ENCODE measurements at regions not wholly inside any gene's neighbourhood (a gene's known extent, or its start where the extent isn't known, plus 50 kb on each side); places are given as distances from the start of the nearest gene placed in this dataset.

DNA sequence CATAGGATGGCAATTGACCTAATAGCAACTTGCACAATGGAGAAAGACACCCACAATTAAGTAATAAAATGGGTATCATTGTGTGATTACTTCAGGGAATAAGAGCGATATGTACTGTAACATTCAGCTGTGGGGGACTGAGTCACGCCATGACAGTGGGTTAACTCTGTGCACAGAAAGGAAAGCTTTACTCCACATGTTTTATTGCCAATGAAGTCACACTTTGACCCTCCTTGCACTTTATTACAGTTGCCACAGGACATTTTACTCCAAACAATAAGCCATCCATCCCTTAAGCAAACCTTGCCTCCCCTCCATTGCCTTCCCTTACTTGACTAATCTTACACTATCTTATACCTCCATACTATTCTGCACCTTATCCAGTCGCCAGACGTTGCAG is 403.1 kb downstream of the VRK1 start:
- H3K4me3 ChIP-seq (ENCODE audit: low read length in 2 of 2) = no peak overlapping the region
- H3K36me3 ChIP-seq (ENCODE audit: control insufficient read depth in 2 of 2, insufficient read depth in 2 of 2, low read length in 2 of 2) = no peaks in the 10 kb centered on the region
- H3K9ac ChIP-seq (ENCODE audit: low read depth in 1 of 2, low read length in 2 of 2) = no peak overlapping the region
- H3K9me3 ChIP-seq (ENCODE audit: control insufficient read depth in 2 of 2, low read length in 2 of 2) = no peaks in the 10 kb centered on the region
- H3K27ac ChIP-seq (ENCODE audit: low read depth in 2 of 2, low read length in 2 of 2) = no peak overlapping the region
- no peaks in the 10 kb centered on the region for H3K27me3 ChIP-seq (ENCODE audit: control insufficient read depth in 2 of 2, insufficient read depth in 2 of 2, low read length in 2 of 2)
- no peaks in the 10 kb centered on the region for H3K4me1 ChIP-seq (ENCODE audit: control insufficient read depth in 2 of 2, insufficient read depth in 2 of 2, low read length in 2 of 2)

DNA sequence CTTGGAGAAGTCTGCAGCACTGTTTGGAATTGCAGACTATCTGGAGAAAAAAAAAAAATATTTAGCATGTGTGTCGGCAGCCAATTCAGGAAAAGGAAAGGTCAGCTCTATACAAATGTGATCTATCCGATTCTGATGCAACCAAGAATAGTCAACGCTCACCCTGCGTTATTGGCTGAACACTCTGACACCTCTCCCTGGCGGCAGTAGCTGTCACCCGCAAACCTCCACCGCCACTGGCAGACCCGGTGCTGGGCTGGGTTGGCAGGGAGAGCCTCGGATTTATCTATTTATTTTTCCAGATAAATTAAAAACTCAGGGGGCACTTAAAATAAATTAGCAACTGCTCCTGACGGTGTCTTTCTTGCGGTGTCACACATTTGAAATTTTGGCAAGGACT is 409.7 kb downstream of the VRK1 start:
- H3K27me3 ChIP-seq (ENCODE audit: control insufficient read depth in 2 of 2, insufficient read depth in 2 of 2, low read length in 2 of 2) = no peaks in the 10 kb centered on the region
- no peaks in the 10 kb centered on the region for H3K36me3 ChIP-seq (ENCODE audit: control insufficient read depth in 2 of 2, insufficient read depth in 2 of 2, low read length in 2 of 2)
- H3K27ac ChIP-seq (ENCODE audit: low read depth in 2 of 2, low read length in 2 of 2) = no peak overlapping the region
- no peaks in the 10 kb centered on the region for H3K9me3 ChIP-seq (ENCODE audit: control insufficient read depth in 2 of 2, low read length in 2 of 2)
- H3K4me3 ChIP-seq (ENCODE audit: low read length in 2 of 2) = no peak overlapping the region
- H3K9ac ChIP-seq (ENCODE audit: low read depth in 1 of 2, low read length in 2 of 2) = no peak overlapping the region
- H3K4me1 ChIP-seq (ENCODE audit: control insufficient read depth in 2 of 2, insufficient read depth in 2 of 2, low read length in 2 of 2) = no peaks in the 10 kb centered on the region

DNA sequence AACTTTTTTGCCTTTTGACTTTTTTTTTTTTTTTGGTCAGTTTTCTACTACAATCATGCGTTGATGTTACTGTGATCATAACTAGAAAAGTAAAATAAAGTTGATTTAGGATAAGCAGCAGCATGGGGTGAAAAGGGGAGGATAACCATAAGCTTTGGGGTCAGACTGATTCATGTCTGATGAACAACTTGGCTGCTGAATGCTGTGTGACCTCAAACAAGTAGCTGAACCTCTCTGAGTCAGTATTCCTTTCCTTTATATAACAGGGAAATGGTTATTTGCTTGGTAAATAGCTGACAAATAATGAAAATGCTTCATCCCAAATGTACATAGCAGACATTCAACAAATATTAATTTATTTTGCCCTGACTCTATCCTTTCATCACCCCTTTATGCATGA is 413.0 kb downstream of the VRK1 start:
- Histone ChIP-seq H3K9ac (ENCODE audit: low read depth in 1 of 2, low read length in 2 of 2) (no peak overlapping the region), H3K4me3 (ENCODE audit: low read length in 2 of 2) (no peak overlapping the region), H3K27ac (ENCODE audit: low read depth in 2 of 2, low read length in 2 of 2) (no peak overlapping the region), H3K27me3 (ENCODE audit: control insufficient read depth in 2 of 2, insufficient read depth in 2 of 2, low read length in 2 of 2) (no peaks in the 10 kb centered on the region), H3K4me1 (ENCODE audit: control insufficient read depth in 2 of 2, insufficient read depth in 2 of 2, low read length in 2 of 2) (no peaks in the 10 kb centered on the region), H3K9me3 (ENCODE audit: control insufficient read depth in 2 of 2, low read length in 2 of 2) (no peaks in the 10 kb centered on the region), H3K36me3 (ENCODE audit: control insufficient read depth in 2 of 2, insufficient read depth in 2 of 2, low read length in 2 of 2) (no peaks in the 10 kb centered on the region)

DNA sequence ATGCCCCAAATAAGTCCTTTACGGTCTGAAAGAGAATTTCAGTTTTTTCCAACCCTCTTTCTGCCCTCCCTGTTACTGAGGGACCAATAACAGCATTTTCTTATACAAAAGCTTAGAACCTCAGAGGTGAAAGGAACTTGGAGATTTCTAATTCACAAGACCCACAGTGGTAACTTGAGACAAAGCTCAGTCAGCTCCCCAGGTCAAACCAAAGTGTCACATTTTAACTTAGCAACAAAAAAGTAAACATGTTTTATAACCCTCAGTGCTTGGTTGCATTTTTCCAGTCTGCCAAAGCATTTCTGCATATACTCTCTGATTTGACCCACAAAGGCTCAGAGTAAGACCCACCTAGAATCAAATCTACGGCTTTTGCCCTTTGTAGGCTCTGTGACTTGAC is 415.2 kb downstream of the VRK1 start:
- Histone ChIP-seq H3K4me1 (ENCODE audit: control insufficient read depth in 2 of 2, insufficient read depth in 2 of 2, low read length in 2 of 2) (no peaks in the 10 kb centered on the region), H3K9ac (ENCODE audit: low read depth in 1 of 2, low read length in 2 of 2) (no peak overlapping the region), H3K4me3 (ENCODE audit: low read length in 2 of 2) (no peak overlapping the region), H3K9me3 (ENCODE audit: control insufficient read depth in 2 of 2, low read length in 2 of 2) (no peaks in the 10 kb centered on the region), H3K27me3 (ENCODE audit: control insufficient read depth in 2 of 2, insufficient read depth in 2 of 2, low read length in 2 of 2) (peaks cover 0 to 2% of the 10 kb centered on the region in 2 donors), H3K36me3 (ENCODE audit: control insufficient read depth in 2 of 2, insufficient read depth in 2 of 2, low read length in 2 of 2) (no peaks in the 10 kb centered on the region), H3K27ac (ENCODE audit: low read depth in 2 of 2, low read length in 2 of 2) (no peak overlapping the region)

DNA sequence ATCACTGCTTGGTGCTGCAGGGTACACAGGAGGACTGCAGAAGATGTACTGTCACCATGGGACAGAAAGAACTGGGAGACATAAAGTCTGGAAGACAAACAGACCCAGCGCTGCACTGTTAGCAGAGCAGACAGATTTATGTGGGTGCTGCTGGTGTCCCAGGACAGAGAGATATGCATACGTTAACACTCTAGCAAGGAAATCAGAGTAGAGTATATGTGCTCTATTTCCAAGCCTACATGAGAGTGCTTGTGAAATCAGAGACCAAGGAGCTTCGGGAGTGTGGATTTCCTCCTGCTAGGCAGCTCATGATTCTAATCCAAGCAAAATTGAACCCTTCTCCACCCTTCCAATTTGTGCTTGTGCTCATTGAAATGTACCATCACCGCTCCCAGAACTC is 416.5 kb downstream of the VRK1 start:
- Histone ChIP-seq H3K4me3 (ENCODE audit: low read length in 2 of 2) (no peak overlapping the region), H3K27me3 (ENCODE audit: control insufficient read depth in 2 of 2, insufficient read depth in 2 of 2, low read length in 2 of 2) (peaks cover 0 to 2% of the 10 kb centered on the region in 2 donors), H3K27ac (ENCODE audit: low read depth in 2 of 2, low read length in 2 of 2) (no peak overlapping the region), H3K9ac (ENCODE audit: low read depth in 1 of 2, low read length in 2 of 2) (no peak overlapping the region), H3K9me3 (ENCODE audit: control insufficient read depth in 2 of 2, low read length in 2 of 2) (no peaks in the 10 kb centered on the region), H3K36me3 (ENCODE audit: control insufficient read depth in 2 of 2, insufficient read depth in 2 of 2, low read length in 2 of 2) (no peaks in the 10 kb centered on the region), H3K4me1 (ENCODE audit: control insufficient read depth in 2 of 2, insufficient read depth in 2 of 2, low read length in 2 of 2) (no peaks in the 10 kb centered on the region)

DNA sequence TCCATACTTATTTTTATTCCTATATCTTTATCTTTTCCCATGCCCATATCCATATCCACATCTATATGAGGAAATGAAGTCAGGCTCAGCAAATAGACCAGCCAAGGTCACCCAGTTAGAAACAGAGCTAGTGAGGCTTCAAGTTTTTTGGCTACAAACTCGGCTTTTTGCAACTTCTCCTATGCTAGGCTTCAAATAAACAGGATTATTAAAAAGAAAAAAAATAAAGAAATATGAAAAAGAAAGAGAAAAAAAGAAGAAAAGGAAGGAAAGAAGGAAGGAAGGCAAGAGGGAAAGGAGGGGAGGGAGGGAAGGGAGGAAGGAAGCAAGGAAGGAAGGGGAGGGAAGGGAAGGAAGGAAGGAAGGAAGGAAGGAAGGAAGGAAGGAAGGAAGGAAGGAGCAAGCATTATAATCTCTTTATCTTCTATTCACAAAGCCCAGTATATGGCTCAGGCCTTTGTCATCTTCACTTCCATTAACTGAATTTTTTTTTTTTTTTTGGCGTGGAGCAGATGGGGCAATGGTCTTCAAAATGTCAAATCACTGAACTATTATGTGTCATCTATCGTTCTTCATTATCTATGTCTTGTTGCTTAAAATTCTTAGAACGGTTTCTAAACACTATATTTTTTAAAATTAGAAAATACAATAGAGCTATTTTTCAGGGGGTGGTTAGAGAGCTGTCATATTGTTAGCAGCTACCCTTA is 418.2 kb downstream of the VRK1 start:
- no peaks in the 10 kb centered on the region for H3K36me3 ChIP-seq (ENCODE audit: control insufficient read depth in 2 of 2, insufficient read depth in 2 of 2, low read length in 2 of 2)
- H3K4me1 ChIP-seq (ENCODE audit: control insufficient read depth in 2 of 2, insufficient read depth in 2 of 2, low read length in 2 of 2) = no peaks in the 10 kb centered on the region
- no peak overlapping the region for H3K4me3 ChIP-seq (ENCODE audit: low read length in 2 of 2)
- no peak overlapping the region for H3K9ac ChIP-seq (ENCODE audit: low read depth in 1 of 2, low read length in 2 of 2)
- H3K9me3 ChIP-seq (ENCODE audit: control insufficient read depth in 2 of 2, low read length in 2 of 2) = no peaks in the 10 kb centered on the region
- no peak overlapping the region for H3K27ac ChIP-seq (ENCODE audit: low read depth in 2 of 2, low read length in 2 of 2)
- H3K27me3 ChIP-seq (ENCODE audit: control insufficient read depth in 2 of 2, insufficient read depth in 2 of 2, low read length in 2 of 2) = peaks cover 3 to 4% of the 10 kb centered on the region in 2 donors

DNA sequence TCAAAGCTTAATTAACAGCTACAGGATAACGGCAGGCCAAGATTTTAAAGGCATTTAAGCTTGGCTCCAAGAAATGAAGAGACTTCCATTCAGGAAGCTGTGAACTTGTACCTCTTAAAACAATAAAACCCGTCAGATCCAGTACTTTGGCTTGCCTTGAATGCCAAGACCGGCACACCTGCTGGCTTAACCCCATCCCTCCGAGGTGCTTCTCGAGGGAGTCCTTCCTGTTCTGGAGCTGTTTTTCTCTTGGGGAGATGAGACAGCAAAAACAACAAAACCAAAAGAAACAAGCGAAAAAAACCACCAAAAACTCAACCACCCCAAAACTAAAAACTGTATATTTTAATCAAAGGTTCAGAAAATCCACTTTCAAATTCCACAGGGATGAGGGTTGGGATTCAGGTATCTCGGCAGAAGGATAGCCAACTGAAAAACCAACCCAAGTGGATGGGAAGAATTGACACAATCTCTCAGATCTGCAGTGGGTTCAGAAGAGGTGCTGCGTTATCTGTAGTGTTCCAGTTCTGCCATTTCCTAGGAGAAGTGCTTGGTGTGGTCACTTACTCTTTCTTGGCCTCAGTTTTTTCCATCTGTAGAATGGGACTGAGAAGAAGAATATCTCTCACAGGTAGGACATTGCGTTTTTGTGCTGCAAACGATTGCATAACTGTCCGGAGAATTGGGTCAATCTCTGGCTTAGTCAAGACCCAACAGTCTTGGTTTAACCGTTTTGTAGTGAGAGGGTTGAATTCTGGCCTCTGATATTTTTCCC is 420.1 kb downstream of the VRK1 start:
- Histone ChIP-seq H3K9me3 (ENCODE audit: control insufficient read depth in 2 of 2, low read length in 2 of 2) (no peaks in the 10 kb centered on the region), H3K27me3 (ENCODE audit: control insufficient read depth in 2 of 2, insufficient read depth in 2 of 2, low read length in 2 of 2) (peaks cover 3 to 4% of the 10 kb centered on the region in 2 donors), H3K27ac (ENCODE audit: low read depth in 2 of 2, low read length in 2 of 2) (no peak overlapping the region), H3K9ac (ENCODE audit: low read depth in 1 of 2, low read length in 2 of 2) (no peak overlapping the region), H3K36me3 (ENCODE audit: control insufficient read depth in 2 of 2, insufficient read depth in 2 of 2, low read length in 2 of 2) (no peaks in the 10 kb centered on the region), H3K4me1 (ENCODE audit: control insufficient read depth in 2 of 2, insufficient read depth in 2 of 2, low read length in 2 of 2) (no peaks in the 10 kb centered on the region), H3K4me3 (ENCODE audit: low read length in 2 of 2) (no peak overlapping the region)

DNA sequence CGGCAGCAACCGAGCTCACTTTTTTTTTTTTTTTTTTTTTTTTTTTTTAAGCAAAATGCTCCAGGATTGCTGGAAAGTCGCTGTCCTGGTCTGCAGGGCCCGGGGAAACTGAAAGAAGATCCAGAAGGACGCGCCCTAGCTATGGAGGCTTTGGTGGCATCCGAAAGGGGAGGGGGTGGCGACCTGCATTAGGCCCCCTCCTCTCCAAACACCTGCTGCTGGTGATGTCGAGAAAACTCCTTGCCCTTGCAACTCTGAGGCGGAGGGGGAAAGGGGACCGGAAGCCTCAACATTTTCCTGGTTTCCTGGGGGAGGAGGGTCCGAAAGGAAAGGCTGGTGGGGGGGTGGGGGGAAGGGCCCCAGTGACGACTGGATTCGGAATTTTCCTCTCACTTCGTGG is 421.1 kb downstream of the VRK1 start:
- Histone ChIP-seq H3K36me3 (ENCODE audit: control insufficient read depth in 2 of 2, insufficient read depth in 2 of 2, low read length in 2 of 2) (no peaks in the 10 kb centered on the region), H3K27me3 (ENCODE audit: control insufficient read depth in 2 of 2, insufficient read depth in 2 of 2, low read length in 2 of 2) (peaks cover 3 to 4% of the 10 kb centered on the region in 2 donors), H3K4me3 (ENCODE audit: low read length in 2 of 2) (no peak overlapping the region), H3K4me1 (ENCODE audit: control insufficient read depth in 2 of 2, insufficient read depth in 2 of 2, low read length in 2 of 2) (no peaks in the 10 kb centered on the region), H3K9ac (ENCODE audit: low read depth in 1 of 2, low read length in 2 of 2) (no peak overlapping the region), H3K27ac (ENCODE audit: low read depth in 2 of 2, low read length in 2 of 2) (no peak overlapping the region), H3K9me3 (ENCODE audit: control insufficient read depth in 2 of 2, low read length in 2 of 2) (no peaks in the 10 kb centered on the region)

DNA sequence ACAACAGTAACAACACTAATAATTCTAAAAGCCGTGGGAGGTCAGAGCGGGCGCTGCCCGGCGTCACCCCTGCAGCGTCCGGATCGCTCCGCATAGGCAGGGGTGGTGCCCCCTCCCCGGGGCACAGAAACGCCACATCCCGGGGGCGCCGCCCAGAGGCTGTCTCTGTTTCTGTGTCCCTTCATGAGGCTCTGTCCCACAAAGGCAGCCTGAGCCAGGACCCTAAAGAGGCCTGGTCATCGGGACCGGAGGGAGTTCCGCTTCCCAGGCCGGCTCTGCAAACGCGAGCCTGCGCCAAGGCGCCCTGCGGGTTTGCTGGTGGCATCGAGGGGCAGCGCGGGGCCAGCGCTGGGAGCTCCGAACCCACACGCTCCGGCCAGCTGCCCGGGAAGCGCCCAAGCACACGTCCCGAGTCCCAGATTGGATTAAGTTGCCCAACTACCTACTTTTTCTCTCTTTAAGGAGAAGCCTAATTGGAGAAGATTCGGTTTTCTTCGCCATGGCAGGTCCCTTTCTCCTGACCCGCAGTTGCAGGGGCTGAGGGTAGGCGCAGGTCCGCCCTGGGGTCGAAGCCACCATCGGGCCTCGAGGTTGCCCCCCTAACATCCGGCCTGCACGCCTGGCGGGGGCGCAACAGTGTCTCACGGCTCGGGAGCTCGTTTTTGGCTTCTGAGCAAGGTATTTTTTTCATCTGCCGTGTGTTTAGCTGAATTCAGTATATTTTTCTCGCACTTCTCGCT is 421.7 kb downstream of the VRK1 start:
- H3K9me3 ChIP-seq (ENCODE audit: control insufficient read depth in 2 of 2, low read length in 2 of 2) = no peaks in the 10 kb centered on the region
- no peak overlapping the region for H3K9ac ChIP-seq (ENCODE audit: low read depth in 1 of 2, low read length in 2 of 2)
- no peaks in the 10 kb centered on the region for H3K36me3 ChIP-seq (ENCODE audit: control insufficient read depth in 2 of 2, insufficient read depth in 2 of 2, low read length in 2 of 2)
- no peak overlapping the region for H3K27ac ChIP-seq (ENCODE audit: low read depth in 2 of 2, low read length in 2 of 2)
- H3K27me3 ChIP-seq (ENCODE audit: control insufficient read depth in 2 of 2, insufficient read depth in 2 of 2, low read length in 2 of 2) = peaks cover 3 to 4% of the 10 kb centered on the region in 2 donors
- no peaks in the 10 kb centered on the region for H3K4me1 ChIP-seq (ENCODE audit: control insufficient read depth in 2 of 2, insufficient read depth in 2 of 2, low read length in 2 of 2)
- peak overlapping the region; percentile 22 to 52 for H3K4me3 ChIP-seq (ENCODE audit: low read length in 2 of 2)

DNA sequence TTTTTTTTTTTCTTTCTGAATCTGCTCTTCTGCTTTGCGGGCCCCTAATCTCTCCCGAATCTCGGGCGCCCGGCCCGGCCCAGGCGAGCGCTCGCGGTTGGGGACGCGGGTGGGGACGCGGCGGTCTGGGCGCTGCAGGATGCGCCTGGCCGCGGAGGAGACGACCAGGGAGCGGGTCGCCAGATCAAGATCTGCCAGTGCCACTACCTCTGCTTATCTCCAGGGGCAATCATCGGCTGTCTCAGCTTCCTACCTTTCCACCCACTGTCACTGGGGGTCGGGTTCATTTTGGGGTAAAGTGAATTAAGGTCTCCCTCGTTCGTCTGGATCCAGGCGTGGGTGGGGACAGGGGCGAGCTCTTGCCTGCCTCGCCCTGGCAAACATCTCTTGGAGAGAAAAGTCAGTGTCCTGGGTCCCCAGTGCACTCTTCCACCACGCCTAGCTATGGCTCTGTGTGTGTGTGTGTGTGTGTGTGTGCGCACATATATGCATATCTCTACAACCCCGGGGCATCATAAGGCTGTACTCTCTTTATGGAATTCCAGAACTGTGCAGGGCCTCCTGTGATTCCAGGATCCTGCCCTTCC is 422.3 kb downstream of the VRK1 start:
- Histone ChIP-seq H3K27me3 (ENCODE audit: control insufficient read depth in 2 of 2, insufficient read depth in 2 of 2, low read length in 2 of 2) (peaks cover 3 to 4% of the 10 kb centered on the region in 2 donors), H3K4me1 (ENCODE audit: control insufficient read depth in 2 of 2, insufficient read depth in 2 of 2, low read length in 2 of 2) (no peaks in the 10 kb centered on the region), H3K9me3 (ENCODE audit: control insufficient read depth in 2 of 2, low read length in 2 of 2) (no peaks in the 10 kb centered on the region), H3K27ac (ENCODE audit: low read depth in 2 of 2, low read length in 2 of 2) (no peak overlapping the region), H3K9ac (ENCODE audit: low read depth in 1 of 2, low read length in 2 of 2) (no peak overlapping the region), H3K36me3 (ENCODE audit: control insufficient read depth in 2 of 2, insufficient read depth in 2 of 2, low read length in 2 of 2) (no peaks in the 10 kb centered on the region), H3K4me3 (ENCODE audit: low read length in 2 of 2) (peak overlapping the region in 1 of 2 donors; percentile 22)

Measured in mucosa of rectum (tissue), 2 donors.